HepG2 (cell line): ENCODE measurements at regions not wholly inside any gene's neighbourhood (a gene's known extent, or its start where the extent isn't known, plus 50 kb on each side); places are given as distances from the start of the nearest gene placed in this dataset.

Experiments
- MXI1 ChIP-seq: IDR thresholded peaks from 3 replicates; pipeline ENCODE4 v1.6.1; 2012; ENCODE audit warnings: low read depth, low read length, inconsistent platforms, borderline replicate concordance
- NCOA5 ChIP-seq: sonication (generic); formaldehyde crosslinking; IDR thresholded peaks from 2 replicates; pipeline ENCODE4 v1.4.0; 2020; ENCODE audit warnings: missing genetic modification reagents
- POLR2A ChIP-seq, 2 experiments: IDR thresholded peaks; 2 replicates each; pipeline ENCODE4 v1.6.1; 2011; ENCODE audit warnings: low read depth in 2 of 2, low read length in 2 of 2, mild to moderate bottlenecking in 1 of 2, moderate library complexity in 1 of 2; ENCODE audit not compliant: insufficient read depth in 1 of 2
- RAD21 ChIP-seq: fragments of 450-650 bp; formaldehyde crosslinking; IDR thresholded peaks from 2 replicates; pipeline ENCODE4 v1.5.0; 2020; ENCODE audit warnings: mild to moderate bottlenecking
- RNF2 ChIP-seq: fragments of 450-650 bp; conservative IDR thresholded peaks from 2 replicates; pipeline ENCODE4 v1.6.1; 2016; ENCODE audit warnings: low read depth
- SMYD3 ChIP-seq: sonication (generic); formaldehyde crosslinking; IDR thresholded peaks from 2 replicates; pipeline ENCODE4 v1.8.1; 2023; ENCODE audit warnings: mild to moderate bottlenecking, missing genetic modification reagents
- YEATS2 ChIP-seq: sonication (generic); formaldehyde crosslinking; IDR thresholded peaks from 2 replicates; pipeline ENCODE4 v1.4.0; 2020; ENCODE audit warnings: missing genetic modification reagents, borderline replicate concordance
- ZEB1 ChIP-seq: IDR thresholded peaks from 2 replicates; pipeline ENCODE4 v1.6.1; 2012; ENCODE audit warnings: mild to moderate bottlenecking, low read depth, inconsistent platforms; ENCODE audit not compliant: insufficient replicate concordance
- ZNF138 ChIP-seq: sonication (generic); formaldehyde crosslinking; IDR thresholded peaks from 2 replicates; pipeline ENCODE4 v1.5.0; 2020; ENCODE audit warnings: mild to moderate bottlenecking, low read depth, missing genetic modification reagents
- ZNF549 ChIP-seq: sonication (generic); formaldehyde crosslinking; IDR thresholded peaks from 2 replicates; pipeline ENCODE4 v1.5.0; 2020; ENCODE audit warnings: missing genetic modification reagents
- ZZZ3 ChIP-seq: sonication (generic); formaldehyde crosslinking; IDR thresholded peaks from 2 replicates; pipeline ENCODE4 v1.4.0; 2020; ENCODE audit warnings: missing genetic modification reagents, mild to moderate bottlenecking, borderline replicate concordance
- TF ChIP-seq, protein P1 (sequence below): IDR thresholded peaks from 2 replicates; pipeline ENCODE4 v1.6.1; 2012; ENCODE audit warnings: low read depth, low read length, improper control_type of control experiment
- TF ChIP-seq, protein P2 (sequence below): sonication (generic); formaldehyde crosslinking; IDR thresholded peaks from 2 replicates; pipeline ENCODE4 v1.5.0; 2020; ENCODE audit warnings: mild to moderate bottlenecking, missing genetic modification reagents, moderate library complexity
- TF ChIP-seq, protein P3 (sequence below): sonication (generic); formaldehyde crosslinking; IDR thresholded peaks from 2 replicates; pipeline ENCODE4 v1.4.0; 2020; ENCODE audit warnings: mild to moderate bottlenecking, missing genetic modification reagents

DNA sequence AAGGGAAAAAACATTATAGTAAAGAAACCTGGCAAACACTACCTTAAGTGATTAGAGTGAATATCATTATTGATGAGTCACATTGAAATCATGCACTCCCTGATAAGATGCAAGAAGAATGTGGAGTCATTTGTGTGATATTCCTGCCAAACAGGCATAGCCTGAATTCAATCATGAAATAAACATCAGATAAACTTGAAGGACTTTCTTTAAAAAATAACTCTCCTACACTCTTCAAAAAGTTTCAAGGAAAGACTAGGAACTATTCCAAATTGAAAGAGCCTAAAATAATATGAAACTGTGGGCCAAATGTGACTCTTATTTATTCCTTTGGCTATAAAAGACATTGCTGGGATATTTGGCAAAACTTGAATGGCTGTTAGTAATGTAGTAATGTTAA lies 625.7 kb upstream of the LMCD1 start:
- TF ChIP-seq, protein P1, sequence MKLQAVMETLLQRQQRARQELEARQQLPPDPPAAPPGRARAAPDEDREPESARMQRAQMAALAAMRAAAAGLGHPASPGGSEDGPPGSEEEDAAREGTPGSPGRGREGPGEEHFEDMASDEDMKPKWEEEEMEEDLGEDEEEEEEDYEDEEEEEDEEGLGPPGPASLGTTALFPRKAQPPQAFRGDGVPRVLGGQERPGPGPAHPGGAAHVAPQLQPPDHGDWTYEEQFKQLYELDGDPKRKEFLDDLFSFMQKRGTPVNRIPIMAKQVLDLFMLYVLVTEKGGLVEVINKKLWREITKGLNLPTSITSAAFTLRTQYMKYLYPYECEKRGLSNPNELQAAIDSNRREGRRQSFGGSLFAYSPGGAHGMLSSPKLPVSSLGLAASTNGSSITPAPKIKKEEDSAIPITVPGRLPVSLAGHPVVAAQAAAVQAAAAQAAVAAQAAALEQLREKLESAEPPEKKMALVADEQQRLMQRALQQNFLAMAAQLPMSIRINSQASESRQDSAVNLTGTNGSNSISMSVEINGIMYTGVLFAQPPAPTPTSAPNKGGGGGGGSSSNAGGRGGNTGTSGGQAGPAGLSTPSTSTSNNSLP, result no peak
- no peak for TF ChIP-seq MXI1
- TF ChIP-seq ZZZ3, result no peak
- no peak for TF ChIP-seq RNF2
- no peak for TF ChIP-seq SMYD3 (CRISPR knock-in tag)
- TF ChIP-seq POLR2A (IDR thresholded peaks at IDR 0.05; ENCODE audit: insufficient read depth in 1 of 2, low read depth in 2 of 2, low read length in 2 of 2), result no peak
- TF ChIP-seq, protein P2, sequence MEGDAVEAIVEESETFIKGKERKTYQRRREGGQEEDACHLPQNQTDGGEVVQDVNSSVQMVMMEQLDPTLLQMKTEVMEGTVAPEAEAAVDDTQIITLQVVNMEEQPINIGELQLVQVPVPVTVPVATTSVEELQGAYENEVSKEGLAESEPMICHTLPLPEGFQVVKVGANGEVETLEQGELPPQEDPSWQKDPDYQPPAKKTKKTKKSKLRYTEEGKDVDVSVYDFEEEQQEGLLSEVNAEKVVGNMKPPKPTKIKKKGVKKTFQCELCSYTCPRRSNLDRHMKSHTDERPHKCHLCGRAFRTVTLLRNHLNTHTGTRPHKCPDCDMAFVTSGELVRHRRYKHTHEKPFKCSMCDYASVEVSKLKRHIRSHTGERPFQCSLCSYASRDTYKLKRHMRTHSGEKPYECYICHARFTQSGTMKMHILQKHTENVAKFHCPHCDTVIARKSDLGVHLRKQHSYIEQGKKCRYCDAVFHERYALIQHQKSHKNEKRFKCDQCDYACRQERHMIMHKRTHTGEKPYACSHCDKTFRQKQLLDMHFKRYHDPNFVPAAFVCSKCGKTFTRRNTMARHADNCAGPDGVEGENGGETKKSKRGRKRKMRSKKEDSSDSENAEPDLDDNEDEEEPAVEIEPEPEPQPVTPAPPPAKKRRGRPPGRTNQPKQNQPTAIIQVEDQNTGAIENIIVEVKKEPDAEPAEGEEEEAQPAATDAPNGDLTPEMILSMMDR (CRISPR knock-in tag), result no peak
- no peak for TF ChIP-seq ZEB1
- no peak for TF ChIP-seq ZNF549 (CRISPR knock-in tag)
- TF ChIP-seq NCOA5, result no peak
- no peak for TF ChIP-seq YEATS2 (CRISPR knock-in tag)
- TF ChIP-seq, protein P3, sequence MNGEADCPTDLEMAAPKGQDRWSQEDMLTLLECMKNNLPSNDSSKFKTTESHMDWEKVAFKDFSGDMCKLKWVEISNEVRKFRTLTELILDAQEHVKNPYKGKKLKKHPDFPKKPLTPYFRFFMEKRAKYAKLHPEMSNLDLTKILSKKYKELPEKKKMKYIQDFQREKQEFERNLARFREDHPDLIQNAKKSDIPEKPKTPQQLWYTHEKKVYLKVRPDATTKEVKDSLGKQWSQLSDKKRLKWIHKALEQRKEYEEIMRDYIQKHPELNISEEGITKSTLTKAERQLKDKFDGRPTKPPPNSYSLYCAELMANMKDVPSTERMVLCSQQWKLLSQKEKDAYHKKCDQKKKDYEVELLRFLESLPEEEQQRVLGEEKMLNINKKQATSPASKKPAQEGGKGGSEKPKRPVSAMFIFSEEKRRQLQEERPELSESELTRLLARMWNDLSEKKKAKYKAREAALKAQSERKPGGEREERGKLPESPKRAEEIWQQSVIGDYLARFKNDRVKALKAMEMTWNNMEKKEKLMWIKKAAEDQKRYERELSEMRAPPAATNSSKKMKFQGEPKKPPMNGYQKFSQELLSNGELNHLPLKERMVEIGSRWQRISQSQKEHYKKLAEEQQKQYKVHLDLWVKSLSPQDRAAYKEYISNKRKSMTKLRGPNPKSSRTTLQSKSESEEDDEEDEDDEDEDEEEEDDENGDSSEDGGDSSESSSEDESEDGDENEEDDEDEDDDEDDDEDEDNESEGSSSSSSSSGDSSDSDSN, result no peak
- no peak for TF ChIP-seq RAD21
- no peak for TF ChIP-seq ZNF138 (CRISPR knock-in tag)
